SK-N-SH (cell line): ENCODE measurements at regions not wholly inside any gene's neighbourhood (a gene's known extent, or its start where the extent isn't known, plus 50 kb on each side); places are given as distances from the start of the nearest gene placed in this dataset.

Experiments
- CTCF ChIA-PET: fragments of 300-600, 350-600 bp; formaldehyde crosslinking; extraction: SDS; loops from one replicate; lab custom pipeline; 2021; lab: Yijun Ruan, JAX
- POLR2A ChIA-PET: fragments of 350-600 bp; sonication (Branson Sonifier 250); formaldehyde crosslinking; extraction: SDS; loops from one replicate; lab custom pipeline; 2020; ENCODE audit warnings: antibody characterized with exemption, inconsistent platforms; lab: Yijun Ruan, JAX
- DNase-seq: peaks from one replicate; pipeline ENCODE4 v3.0.0; 2012
- H2AFZ ChIP-seq: fragments of 200-600 bp; sonication (generic); 2 replicates; pipeline ENCODE4 v1.8.1; 2016; ENCODE audit warnings: antibody characterized with exemption, mild to moderate bottlenecking, low read depth
- H3F3A ChIP-seq: fragments of 200-600 bp; sonication (generic); replicated peaks from 2 replicates; pipeline ENCODE3; 2016; ENCODE audit warnings: antibody characterized with exemption, mild to moderate bottlenecking; ENCODE audit not compliant: insufficient read depth
- H3K27ac ChIP-seq, 2 experiments: fragments of 200-500 bp in 1 of 2; fragments of 200-600 bp in 1 of 2; sonication (Bioruptor generic) in 1 of 2; sonication (generic), shearing (Covaris generic) in 1 of 2; 2 replicates each; pipeline versions ENCODE4 v1.5.1 to v1.6.1; 2014 to 2016; ENCODE audit warnings: low read depth in 2 of 2, inconsistent platforms in 1 of 2, low read length in 1 of 2, mild to moderate bottlenecking in 1 of 2, mixed read lengths in 1 of 2
- H3K27me3 ChIP-seq: fragments of 200-600 bp; sonication (generic), shearing (Covaris generic); 2 replicates; pipeline ENCODE4 v1.6.1; 2016; ENCODE audit warnings: mixed run types; ENCODE audit not compliant: insufficient read depth
- H3K36me3 ChIP-seq, 2 experiments: fragments of 200-500 bp in 1 of 2; fragments of 200-600 bp in 1 of 2; sonication (Bioruptor generic) in 1 of 2; sonication (generic) in 1 of 2; replicated peaks in 1 of 2; 2 replicates each; pipeline versions ENCODE3 to v1.5.1; 2014 to 2016; ENCODE audit warnings: low read length in 1 of 2, mild to moderate bottlenecking in 1 of 2; ENCODE audit not compliant: insufficient read depth in 2 of 2, control insufficient read depth in 1 of 2
- H3K4me1 ChIP-seq, 2 experiments: fragments of 200-500 bp in 1 of 2; fragments of 200-600 bp in 1 of 2; sonication (Bioruptor generic) in 1 of 2; sonication (generic), shearing (Covaris generic) in 1 of 2; 2 replicates each; pipeline versions ENCODE4 v1.5.1 to v1.6.1; 2014 to 2016; ENCODE audit warnings: low read depth in 1 of 2, low read length in 1 of 2, mixed run types in 1 of 2; ENCODE audit not compliant: insufficient read depth in 2 of 2, control insufficient read depth in 1 of 2
- H3K4me2 ChIP-seq: fragments of 200-600 bp; sonication (generic), shearing (Covaris generic); 2 replicates; pipeline ENCODE4 v1.6.1; 2017; ENCODE audit warnings: mixed run types
- H3K4me3 ChIP-seq, 2 experiments: fragments of 200-500 bp in 1 of 2; fragments of 200-600 bp in 1 of 2; sonication (Bioruptor generic) in 1 of 2; sonication (generic), shearing (Covaris generic) in 1 of 2; 2 replicates each; pipeline versions ENCODE4 v1.5.1 to v1.8.1; 2014 to 2016; ENCODE audit warnings: low read depth in 2 of 2, inconsistent platforms in 1 of 2, low read length in 1 of 2, mild to moderate bottlenecking in 1 of 2, mixed read lengths in 1 of 2, moderate library complexity in 1 of 2
- H3K79me2 ChIP-seq: fragments of 200-600 bp; sonication (generic); 2 replicates; pipeline ENCODE4 v1.8.1; 2017; ENCODE audit warnings: mild to moderate bottlenecking; ENCODE audit not compliant: insufficient read depth
- H3K9ac ChIP-seq: fragments of 200-600 bp; sonication (generic); 2 replicates; pipeline ENCODE4 v1.6.1; 2017; ENCODE audit warnings: mixed run types
- H3K9me2 ChIP-seq: fragments of 200-600 bp; sonication (generic); 2 replicates; pipeline ENCODE4 v1.6.1; 2017; ENCODE audit warnings: mixed run types
- H3K9me3 ChIP-seq: fragments of 200-600 bp; sonication (generic); 2 replicates; pipeline ENCODE4 v1.6.1; 2017; ENCODE audit warnings: mixed run types, mild to moderate bottlenecking, moderate library complexity
- H4K20me1 ChIP-seq: fragments of 200-600 bp; sonication (generic); 2 replicates; pipeline ENCODE4 v1.6.1; 2017; ENCODE audit warnings: mild to moderate bottlenecking, mixed run types; ENCODE audit not compliant: insufficient read depth
- CHD2 ChIP-seq: fragments of 150-350 bp; IDR thresholded peaks from 2 replicates; pipeline ENCODE4 v1.6.1; 2018; ENCODE audit warnings: low read length; ENCODE audit not compliant: partially characterized antibody
- CTCF ChIP-seq: fragments of 200-600 bp; sonication (generic); IDR thresholded peaks from 2 replicates; pipeline ENCODE4 v1.6.1; 2017; ENCODE audit warnings: antibody characterized with exemption, mild to moderate bottlenecking, moderate library complexity
- EZH2phosphoT487 ChIP-seq: fragments of 200-600 bp; sonication (generic); IDR thresholded peaks from 2 replicates; pipeline ENCODE4 v1.6.1; 2017; ENCODE audit warnings: low read depth, mixed run types, mild to moderate bottlenecking, antibody characterized with exemption, moderate library complexity, borderline replicate concordance
- FOSL2 ChIP-seq: IDR thresholded peaks from 2 replicates; pipeline ENCODE4 v1.4.0; 2012; ENCODE audit warnings: low read depth, mild to moderate bottlenecking, moderate library complexity, borderline replicate concordance
- MAX ChIP-seq: IDR thresholded peaks from 2 replicates; pipeline ENCODE4 v1.4.0; 2012; ENCODE audit warnings: low read depth
- POLR2AphosphoS5 ChIP-seq: IDR thresholded peaks from 2 replicates; pipeline ENCODE4 v1.6.1; 2012; ENCODE audit warnings: low read depth, low read length
- TAF1 ChIP-seq: IDR thresholded peaks from 2 replicates; pipeline ENCODE4 v1.6.1; 2012; ENCODE audit warnings: low read depth, mild to moderate bottlenecking, low read length, moderate library complexity, borderline replicate concordance
- TCF12 ChIP-seq: IDR thresholded peaks from 2 replicates; pipeline ENCODE4 v1.4.0; 2012
- USF1 ChIP-seq: IDR thresholded peaks from 2 replicates; pipeline ENCODE4 v1.4.0; 2012; ENCODE audit warnings: low read depth, borderline replicate concordance
- USF2 ChIP-seq: fragments of 150-350 bp; IDR thresholded peaks from 2 replicates; pipeline ENCODE4 v1.6.1; 2017; ENCODE audit warnings: antibody characterized with exemption, low read length, low read depth, borderline replicate concordance
- WGBS: methylation state at CpG from one replicate; pipeline ENCODE4 v1.1.6; 2017; ENCODE audit warnings: low lambda C conversion rate; 5-methylcytosine and 5-hydroxymethylcytosine counted together

- Histone ChIP-seq H3K4me3 (no peak overlapping the region), H3K4me1 (no peaks in the 10 kb centered on the region), H3F3A (no peaks in the 10 kb centered on the region), H3K79me2 (no peaks in the 10 kb centered on the region), H3K9ac (no peak overlapping the region), H3K9me3 (no peaks in the 10 kb centered on the region), H4K20me1 (no peaks in the 10 kb centered on the region), H3K4me2 (no peak overlapping the region), H3K27me3 (peaks cover 7% of the 10 kb centered on the region; the same call in 1 of the 2 replicates), H3K9me2 (no peaks in the 10 kb centered on the region), H2AFZ (no peak overlapping the region), H3K36me3 (no peaks in the 10 kb centered on the region)
- POLR2A ChIA-PET = no interaction called here
- WGBS = 34% methylated on average over 3 of the region's 4 CpGs
- CTCF ChIA-PET = no interaction called here
- no peak for DNase-seq
- TF ChIP-seq TCF12 = no peak
- no peak for TF ChIP-seq FOSL2
- TF ChIP-seq, all 33 proteins: peak for 0
- H3K27ac ChIP-seq = no peak overlapping the region
Observed at GRCh38 chr9:107991581-107991980, 502.0 kb upstream of the KLF4 start.

GRCh38 chr9:107989544-107989943, 500.0 kb upstream of the KLF4 start:
- Histone ChIP-seq H3K4me2 (no peak overlapping the region), H3K4me1 (no peaks in the 10 kb centered on the region), H3K27ac (no peak overlapping the region), H3F3A (no peaks in the 10 kb centered on the region), H4K20me1 (no peaks in the 10 kb centered on the region), H3K79me2 (no peaks in the 10 kb centered on the region), H3K36me3 (no peaks in the 10 kb centered on the region), H2AFZ (no peak overlapping the region), H3K9ac (no peak overlapping the region), H3K9me3 (no peaks in the 10 kb centered on the region), H3K27me3 (peaks cover 7% of the 10 kb centered on the region; the same call in 1 of the 2 replicates), H3K4me3 (no peak overlapping the region), H3K9me2 (no peaks in the 10 kb centered on the region)
- ChIA-PET POLR2A (no interaction called here), CTCF (no interaction called here)
- no peak for DNase-seq
- TF ChIP-seq CTCF (no peak), POLR2AphosphoS5 (no peak), TCF12 (no peak), USF1 (no peak), EZH2phosphoT487 (no peak), MAX (no peak), USF2 (no peak), TAF1 (no peak), CHD2 (no peak)
- WGBS = 19% methylated on average over 2 of the region's 2 CpGs
